ENCODE measurements at regions not wholly inside any gene's neighbourhood (a gene's known extent, or its start where the extent isn't known, plus 50 kb on each side); places are given as distances from the start of the nearest gene placed in this dataset.
A peak's percentile ranks its signal among the peaks of the same experiment; 100 is the strongest.

- Histone ChIP-seq H3K9me1 (ENCODE audit: control insufficient read depth, insufficient read depth, low read length) (no peaks in the 10 kb centered on the region), H3K27ac (ENCODE audit: extremely low read depth, low read depth, low read length) (no peak overlapping the region), H2AFZ (ENCODE audit: low read depth, low read length) (peak overlapping the region; percentile 36; the same call in 1 of the 2 replicates), H3K9ac (ENCODE audit: insufficient read depth in 1 of 2, low read depth in 2 of 2, low read length in 2 of 2) (no peak overlapping the region), H3K4me2 (ENCODE audit: insufficient read depth, low read length) (no peak overlapping the region), H3K4me1 (replicated peaks in 1 of 2; ENCODE audit: control insufficient read depth in 2 of 2, insufficient read depth in 2 of 2, low read length in 2 of 2) (no peaks in the 10 kb centered on the region), H3K9me3 (replicated peaks; ENCODE audit: control insufficient read depth, insufficient read depth, low read depth, low read length) (no peaks in the 10 kb centered on the region), H3K4me3 (no peak overlapping the region), H4K20me1 (replicated peaks; ENCODE audit: control insufficient read depth, insufficient read depth, low read length) (no peaks in the 10 kb centered on the region), H3K27me3 (ENCODE audit: control insufficient read depth in 2 of 2, insufficient read depth in 2 of 2, low read length in 2 of 2) (no peaks in the 10 kb centered on the region), H3K36me3 (ENCODE audit: control insufficient read depth, insufficient read depth, low read length) (no peaks in the 10 kb centered on the region), H3K79me2 (ENCODE audit: control insufficient read depth, insufficient read depth, low read length) (no peaks in the 10 kb centered on the region)
- ChIA-PET POLR2A (interaction anchor here (0.9 to 1.3 kb wide), 2 partner anchors 10 to 27 kb away, joined by 3 to 4 read pairs; no protein-coding TSS in a partner anchor), CTCF (ENCODE audit: low intra/inter-chr PET ratio) (interaction anchor here (0.6 kb wide), 1 partner anchor 241 kb away, joined by 3 read pairs; no protein-coding TSS in a partner anchor)
- TF ChIP-seq HCFC1 (IDR thresholded peaks at IDR 0.05; ENCODE audit: low read depth, low read length) (no peak), KLF1 (tag; IDR thresholded peaks at IDR 0.05) (no peak), RBBP5 (IDR thresholded peaks at IDR 0.05; ENCODE audit: borderline replicate concordance, insufficient read depth, low read length, poor library complexity, severe bottlenecking) (no peak), ZNF77 (CRISPR knock-in tag; IDR thresholded peaks at IDR 0.05) (no peak), ZNF696 (CRISPR knock-in tag; conservative IDR thresholded peaks at IDR 0.05) (no peak), BCLAF1 (IDR thresholded peaks at IDR 0.05; ENCODE audit: borderline replicate concordance in 1 of 2, control insufficient read depth in 1 of 2, low read depth in 2 of 2, low read length in 1 of 2) (no peak), TAF9B (IDR thresholded peaks at IDR 0.05; ENCODE audit: partially characterized antibody) (no peak), ELF4 (CRISPR knock-in tag; IDR thresholded peaks at IDR 0.05) (no peak)
- TF ChIP-seq, protein P1, sequence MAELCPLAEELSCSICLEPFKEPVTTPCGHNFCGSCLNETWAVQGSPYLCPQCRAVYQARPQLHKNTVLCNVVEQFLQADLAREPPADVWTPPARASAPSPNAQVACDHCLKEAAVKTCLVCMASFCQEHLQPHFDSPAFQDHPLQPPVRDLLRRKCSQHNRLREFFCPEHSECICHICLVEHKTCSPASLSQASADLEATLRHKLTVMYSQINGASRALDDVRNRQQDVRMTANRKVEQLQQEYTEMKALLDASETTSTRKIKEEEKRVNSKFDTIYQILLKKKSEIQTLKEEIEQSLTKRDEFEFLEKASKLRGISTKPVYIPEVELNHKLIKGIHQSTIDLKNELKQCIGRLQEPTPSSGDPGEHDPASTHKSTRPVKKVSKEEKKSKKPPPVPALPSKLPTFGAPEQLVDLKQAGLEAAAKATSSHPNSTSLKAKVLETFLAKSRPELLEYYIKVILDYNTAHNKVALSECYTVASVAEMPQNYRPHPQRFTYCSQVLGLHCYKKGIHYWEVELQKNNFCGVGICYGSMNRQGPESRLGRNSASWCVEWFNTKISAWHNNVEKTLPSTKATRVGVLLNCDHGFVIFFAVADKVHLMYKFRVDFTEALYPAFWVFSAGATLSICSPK (IDR thresholded peaks at IDR 0.05; ENCODE audit: borderline replicate concordance), result no peak
- TF ChIP-seq, protein P2, sequence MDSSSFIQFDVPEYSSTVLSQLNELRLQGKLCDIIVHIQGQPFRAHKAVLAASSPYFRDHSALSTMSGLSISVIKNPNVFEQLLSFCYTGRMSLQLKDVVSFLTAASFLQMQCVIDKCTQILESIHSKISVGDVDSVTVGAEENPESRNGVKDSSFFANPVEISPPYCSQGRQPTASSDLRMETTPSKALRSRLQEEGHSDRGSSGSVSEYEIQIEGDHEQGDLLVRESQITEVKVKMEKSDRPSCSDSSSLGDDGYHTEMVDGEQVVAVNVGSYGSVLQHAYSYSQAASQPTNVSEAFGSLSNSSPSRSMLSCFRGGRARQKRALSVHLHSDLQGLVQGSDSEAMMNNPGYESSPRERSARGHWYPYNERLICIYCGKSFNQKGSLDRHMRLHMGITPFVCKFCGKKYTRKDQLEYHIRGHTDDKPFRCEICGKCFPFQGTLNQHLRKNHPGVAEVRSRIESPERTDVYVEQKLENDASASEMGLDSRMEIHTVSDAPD (CRISPR knock-in tag; IDR thresholded peaks at IDR 0.05), result no peak
- TF ChIP-seq, protein P3, sequence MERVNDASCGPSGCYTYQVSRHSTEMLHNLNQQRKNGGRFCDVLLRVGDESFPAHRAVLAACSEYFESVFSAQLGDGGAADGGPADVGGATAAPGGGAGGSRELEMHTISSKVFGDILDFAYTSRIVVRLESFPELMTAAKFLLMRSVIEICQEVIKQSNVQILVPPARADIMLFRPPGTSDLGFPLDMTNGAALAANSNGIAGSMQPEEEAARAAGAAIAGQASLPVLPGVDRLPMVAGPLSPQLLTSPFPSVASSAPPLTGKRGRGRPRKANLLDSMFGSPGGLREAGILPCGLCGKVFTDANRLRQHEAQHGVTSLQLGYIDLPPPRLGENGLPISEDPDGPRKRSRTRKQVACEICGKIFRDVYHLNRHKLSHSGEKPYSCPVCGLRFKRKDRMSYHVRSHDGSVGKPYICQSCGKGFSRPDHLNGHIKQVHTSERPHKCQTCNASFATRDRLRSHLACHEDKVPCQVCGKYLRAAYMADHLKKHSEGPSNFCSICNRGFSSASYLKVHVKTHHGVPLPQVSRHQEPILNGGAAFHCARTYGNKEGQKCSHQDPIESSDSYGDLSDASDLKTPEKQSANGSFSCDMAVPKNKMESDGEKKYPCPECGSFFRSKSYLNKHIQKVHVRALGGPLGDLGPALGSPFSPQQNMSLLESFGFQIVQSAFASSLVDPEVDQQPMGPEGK (CRISPR knock-in tag; IDR thresholded peaks at IDR 0.05; ENCODE audit: borderline replicate concordance), result no peak
- FAIRE-seq (no peak), ATAC-seq (peak; percentile 37; the same call in 1 of the 3 replicates), DNase-seq (ENCODE audit: extremely low read depth in 1 of 4, low spot score in 3 of 4) (no peak)
- BruUV-seq (replicated peaks), result no TSS peak
- 22% methylated on average over 3 of the region's 3 CpGs for WGBS (ENCODE audit: insufficient coverage, low coverage, missing lambda C conversion rate)
- in situ Hi-C loops (cut with MboI) (no loop called here), intact Hi-C loops (cut with micrococcal nuclease) (no loop called here)
Observed at GRCh38 chr4:184298254-184298653, 80.6 kb upstream of the ENPP6 start.

Data from K562 (cell line).